Thyroid gland (tissue), 4 donors: ENCODE measurements at regions not wholly inside any gene's neighbourhood (a gene's known extent, or its start where the extent isn't known, plus 50 kb on each side); places are given as distances from the start of the nearest gene placed in this dataset.
A peak's percentile ranks its signal among the peaks of the same experiment; 100 is the strongest.

ENCODE experiments used
- DNase-seq, 2 donors: peaks; one replicate each; pipeline ENCODE4 v3.0.0-alpha.2; 2019
- H3K27ac ChIP-seq, 3 donors: fragments of 200-600 bp; sonication (generic); 1 replicate in 2 of 3; 2 replicates in 1 of 3; pipeline ENCODE4 v1.5.1; 2016 to 2019; ENCODE audit warnings: mild to moderate bottlenecking in 1 of 3, moderate library complexity in 1 of 3
- H3K27me3 ChIP-seq: fragments of 200-600 bp; sonication (generic); one replicate; pipeline ENCODE4 v1.5.1; 2019
- H3K36me3 ChIP-seq, 2 donors: fragments of 200-600 bp; sonication (generic); one replicate each; pipeline ENCODE4 v1.5.1; 2016 to 2019
- H3K4me1 ChIP-seq, 2 donors: fragments of 200-600 bp; sonication (generic); one replicate each; pipeline ENCODE4 v1.5.1; 2017 to 2019
- H3K4me3 ChIP-seq, 3 donors: fragments of 200-600 bp; sonication (generic); replicated peaks in 1 of 3; 1 replicate in 2 of 3; 2 replicates in 1 of 3; pipeline ENCODE4 v1.5.1; 2016; ENCODE audit warnings: mild to moderate bottlenecking in 1 of 3
- H3K9me3 ChIP-seq: fragments of 200-600 bp; sonication (generic); one replicate; pipeline ENCODE4 v1.5.1; 2017
- POLR2A ChIP-seq, 2 donors: fragments of 450-650 bp; IDR thresholded peaks; one replicate each; pipeline ENCODE4 v1.6.1; 2017; ENCODE audit warnings: antibody characterized with exemption in 2 of 2, mild to moderate bottlenecking in 2 of 2, moderate library complexity in 1 of 2
- WGBS, 2 donors: methylation state at CpG; one replicate each; pipeline ENCODE4 v1.1.5; 2017; 5-methylcytosine and 5-hydroxymethylcytosine counted together
- intact Hi-C: fragments of 100-400 bp; cut with DNase I; formaldehyde crosslinking; loops from one replicate; pipeline ENCODE4 v1.15.1; 2023
- TF ChIP-seq, protein P1 (sequence below), 6 experiments: fragments of 200-600 bp in 3 of 6; fragments of 450-650 bp in 3 of 6; sonication (generic) in 3 of 6; IDR thresholded peaks; one replicate each; pipeline ENCODE4 v1.5.1; 2016 to 2019; ENCODE audit warnings: antibody characterized with exemption in 6 of 6, mild to moderate bottlenecking in 2 of 6, inconsistent platforms in 1 of 6, moderate library complexity in 1 of 6

DNA sequence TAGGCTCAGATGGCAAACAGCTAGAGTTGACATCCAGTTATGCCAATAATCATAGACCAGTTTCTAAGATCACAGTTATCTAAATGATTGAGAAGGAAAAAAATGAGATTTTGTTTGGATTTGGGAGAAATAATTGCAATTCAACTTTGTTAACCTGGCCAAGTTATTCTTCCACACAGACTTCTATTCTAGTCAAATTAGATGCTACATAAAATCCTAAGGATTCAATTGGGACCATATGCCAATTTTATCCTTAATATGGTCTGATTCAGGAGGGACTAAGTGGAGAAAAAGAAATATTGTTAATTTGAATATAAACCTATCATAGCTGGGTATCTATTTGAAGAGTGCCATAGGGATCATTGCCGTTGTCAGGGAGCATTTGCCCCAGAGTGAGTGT lies 178.3 kb upstream of the SLC7A11 start:
- DNase-seq, result no peak
- WGBS, 2 donors, result 83 to 84% methylated on average over 1 of the region's 1 CpG
- Histone ChIP-seq H3K27ac (no peak overlapping the region), H3K4me3 (no peak overlapping the region), H3K36me3 (no peaks in the 10 kb centered on the region), H3K4me1 (peaks cover 6% of the 10 kb centered on the region in 2 donors), H3K27me3 (no peaks in the 10 kb centered on the region), H3K9me3 (no peaks in the 10 kb centered on the region)
- no peak for TF ChIP-seq POLR2A (IDR thresholded peaks at IDR 0.05)
- TF ChIP-seq, protein P1, sequence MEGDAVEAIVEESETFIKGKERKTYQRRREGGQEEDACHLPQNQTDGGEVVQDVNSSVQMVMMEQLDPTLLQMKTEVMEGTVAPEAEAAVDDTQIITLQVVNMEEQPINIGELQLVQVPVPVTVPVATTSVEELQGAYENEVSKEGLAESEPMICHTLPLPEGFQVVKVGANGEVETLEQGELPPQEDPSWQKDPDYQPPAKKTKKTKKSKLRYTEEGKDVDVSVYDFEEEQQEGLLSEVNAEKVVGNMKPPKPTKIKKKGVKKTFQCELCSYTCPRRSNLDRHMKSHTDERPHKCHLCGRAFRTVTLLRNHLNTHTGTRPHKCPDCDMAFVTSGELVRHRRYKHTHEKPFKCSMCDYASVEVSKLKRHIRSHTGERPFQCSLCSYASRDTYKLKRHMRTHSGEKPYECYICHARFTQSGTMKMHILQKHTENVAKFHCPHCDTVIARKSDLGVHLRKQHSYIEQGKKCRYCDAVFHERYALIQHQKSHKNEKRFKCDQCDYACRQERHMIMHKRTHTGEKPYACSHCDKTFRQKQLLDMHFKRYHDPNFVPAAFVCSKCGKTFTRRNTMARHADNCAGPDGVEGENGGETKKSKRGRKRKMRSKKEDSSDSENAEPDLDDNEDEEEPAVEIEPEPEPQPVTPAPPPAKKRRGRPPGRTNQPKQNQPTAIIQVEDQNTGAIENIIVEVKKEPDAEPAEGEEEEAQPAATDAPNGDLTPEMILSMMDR (IDR thresholded peaks at IDR 0.05), result no peak
- intact Hi-C loops, result no loop called here

DNA sequence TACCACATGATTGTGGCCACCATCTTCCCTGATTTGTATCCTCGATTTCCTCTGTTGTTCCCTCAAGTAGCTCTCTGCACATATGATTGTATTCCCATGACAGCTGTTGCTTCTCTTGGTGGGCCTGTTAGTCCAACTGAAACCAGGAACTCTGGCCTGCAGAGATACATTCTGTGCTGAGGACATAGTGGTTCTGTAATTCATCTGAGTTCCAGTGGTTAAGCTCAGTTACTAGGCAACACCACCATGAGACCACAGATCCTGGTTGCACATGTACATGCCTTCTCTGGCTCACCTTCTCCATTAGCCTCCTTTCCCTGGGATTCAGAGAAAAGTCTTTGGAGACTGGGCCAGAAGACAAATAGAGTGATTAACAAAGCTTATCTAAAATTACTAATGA lies 172.1 kb upstream of the SLC7A11 start:
- Histone ChIP-seq H3K27ac (no peak overlapping the region), H3K4me1 (peaks cover 0 to 7% of the 10 kb centered on the region in 2 donors), H3K9me3 (no peaks in the 10 kb centered on the region), H3K27me3 (no peaks in the 10 kb centered on the region), H3K36me3 (no peaks in the 10 kb centered on the region), H3K4me3 (no peak overlapping the region)
- TF ChIP-seq, protein P1 (IDR thresholded peaks at IDR 0.05), result no peak
- no peak for TF ChIP-seq POLR2A (IDR thresholded peaks at IDR 0.05)
- WGBS, 2 donors, result 88 to 95% methylated on average over 1 of the region's 1 CpG
- intact Hi-C loops, result no loop called here
- DNase-seq, result no peak

DNA sequence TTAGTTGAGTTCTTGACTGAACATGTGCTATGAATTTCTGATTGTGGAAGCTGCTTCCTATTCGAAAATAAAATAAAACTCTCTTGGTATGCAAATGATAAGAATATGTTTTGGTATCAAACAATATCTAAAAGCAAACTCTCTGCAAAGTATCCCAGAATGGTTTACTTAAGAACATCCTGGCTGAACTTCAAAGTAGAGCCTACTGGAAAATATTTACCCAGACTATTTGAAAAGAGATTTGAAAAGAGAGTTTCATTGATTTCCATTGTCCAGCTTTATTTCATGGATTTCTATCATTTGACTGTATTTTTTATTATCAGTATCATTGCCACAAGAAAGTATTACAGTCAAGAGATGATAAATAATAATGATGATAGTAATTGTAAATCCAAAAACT lies 171.1 kb upstream of the SLC7A11 start:
- TF ChIP-seq, protein P1 (IDR thresholded peaks at IDR 0.05), result no peak
- TF ChIP-seq POLR2A (IDR thresholded peaks at IDR 0.05), result no peak
- WGBS, 2 donors, result 80 to 83% methylated on average over 1 of the region's 1 CpG
- Histone ChIP-seq H3K9me3 (no peaks in the 10 kb centered on the region), H3K27ac (no peak overlapping the region), H3K27me3 (no peaks in the 10 kb centered on the region), H3K36me3 (no peaks in the 10 kb centered on the region), H3K4me1 (peaks cover 0 to 7% of the 10 kb centered on the region in 2 donors), H3K4me3 (no peak overlapping the region)
- no peak for DNase-seq
- intact Hi-C loops, result no loop called here

DNA sequence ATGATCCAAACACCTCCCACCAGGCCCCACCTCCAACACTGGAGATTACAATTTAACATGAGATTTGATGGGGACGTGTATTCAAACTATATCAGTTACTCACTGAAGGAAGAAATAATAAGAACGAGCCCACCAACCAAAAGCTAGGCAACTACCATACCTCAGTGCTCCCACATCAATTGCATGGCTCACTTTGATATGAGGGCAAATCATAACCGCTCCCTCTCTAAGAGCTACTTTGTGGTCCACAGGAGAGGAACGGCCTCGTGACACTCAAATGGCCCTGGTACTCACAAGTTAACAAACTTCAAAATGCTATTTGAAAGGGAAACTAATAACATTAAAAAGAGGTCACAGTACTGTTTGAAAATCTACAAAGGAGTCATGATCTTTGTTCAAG lies 170.7 kb upstream of the SLC7A11 start:
- Histone ChIP-seq H3K4me3 (no peak overlapping the region), H3K9me3 (no peaks in the 10 kb centered on the region), H3K4me1 (peaks cover 0 to 7% of the 10 kb centered on the region in 2 donors), H3K36me3 (no peaks in the 10 kb centered on the region), H3K27me3 (no peaks in the 10 kb centered on the region), H3K27ac (no peak overlapping the region)
- TF ChIP-seq POLR2A (IDR thresholded peaks at IDR 0.05), result no peak
- TF ChIP-seq, protein P1 (IDR thresholded peaks at IDR 0.05), result no peak
- intact Hi-C loops, result no loop called here
- WGBS, 2 donors, result 90 to 93% methylated on average over 5 of the region's 5 CpGs
- no peak for DNase-seq

GRCh38 chr4:138410266-138410665 lies 168.1 kb upstream of the SLC7A11 start:
- Histone ChIP-seq H3K27ac (no peak overlapping the region), H3K4me1 (peaks cover 0 to 17% of the 10 kb centered on the region in 2 donors), H3K36me3 (no peaks in the 10 kb centered on the region), H3K9me3 (no peaks in the 10 kb centered on the region), H3K4me3 (no peak overlapping the region), H3K27me3 (no peaks in the 10 kb centered on the region)
- no peak for TF ChIP-seq POLR2A (IDR thresholded peaks at IDR 0.05)
- TF ChIP-seq, protein P1 (IDR thresholded peaks at IDR 0.05), result no peak
- intact Hi-C loops, result no loop called here
- DNase-seq, result peak; percentile 71 to 88
